Colon (tissue), 2 donors: ENCODE measurements at regions not wholly inside any gene's neighbourhood (a gene's known extent, or its start where the extent isn't known, plus 50 kb on each side); places are given as distances from the start of the nearest gene placed in this dataset.
"Not testable (repeated sequence)": the region's sequence is repeated elsewhere in the genome, so short reads cannot be mapped to it uniquely, and the experiment has no call there.

Experiments
- FAIRE-seq: peaks from 2 replicates; lab custom pipeline; 2012; peaks lifted over from hg19 to GRCh38; lab: Jason Lieb, UNC
- donor health status: control.
- donor health status: control.

GRCh38 chr2:180604077-180604476 is 376.3 kb upstream of the UBE2E3 start:
- no peak for FAIRE-seq

GRCh38 chr2:180601016-180601415 is 379.4 kb upstream of the UBE2E3 start:
- no peak for FAIRE-seq

- no peak for FAIRE-seq
Observed at GRCh38 chr2:180599804-180600203, 380.6 kb upstream of the UBE2E3 start.

- no peak for FAIRE-seq
Observed at GRCh38 chr2:180597179-180597578, 383.2 kb upstream of the UBE2E3 start.

GRCh38 chr2:180596453-180596852 is 384.0 kb upstream of the UBE2E3 start:
- no peak for FAIRE-seq

- FAIRE-seq = no peak
Observed at GRCh38 chr2:180591947-180592346, 388.5 kb upstream of the UBE2E3 start.

- not testable (repeated sequence) for FAIRE-seq
Observed at GRCh38 chr2:180591093-180591781, 389.2 kb upstream of the UBE2E3 start.

GRCh38 chr2:180583441-180584140 is 396.8 kb upstream of the UBE2E3 start:
- no peak for FAIRE-seq

- no peak for FAIRE-seq
Observed at GRCh38 chr2:180579388-180579787, 401.0 kb upstream of the UBE2E3 start.

GRCh38 chr2:180578441-180578840 is 402.0 kb upstream of the UBE2E3 start:
- FAIRE-seq = no peak

GRCh38 chr2:180577567-180577966 is 402.8 kb upstream of the UBE2E3 start:
- FAIRE-seq = no peak

GRCh38 chr2:180573951-180574350 is 406.5 kb upstream of the UBE2E3 start:
- FAIRE-seq = no peak

GRCh38 chr2:180572346-180572745 is 408.1 kb upstream of the UBE2E3 start:
- FAIRE-seq = no peak

- no peak for FAIRE-seq
Observed at GRCh38 chr2:180571559-180571958, 408.8 kb upstream of the UBE2E3 start.

- FAIRE-seq = no peak
Observed at GRCh38 chr2:180570864-180571263, 409.5 kb upstream of the UBE2E3 start.

GRCh38 chr2:180564051-180564450 is 416.4 kb upstream of the UBE2E3 start:
- FAIRE-seq = no peak

- no peak for FAIRE-seq
Observed at GRCh38 chr2:180562378-180562777, 418.0 kb upstream of the UBE2E3 start.

- no peak for FAIRE-seq
Observed at GRCh38 chr2:180559771-180560170, 420.6 kb upstream of the UBE2E3 start.

- FAIRE-seq = no peak
Observed at GRCh38 chr2:180559038-180559437, 421.4 kb upstream of the UBE2E3 start.

GRCh38 chr2:180555391-180555965 is 424.9 kb upstream of the UBE2E3 start:
- no peak for FAIRE-seq

- no peak for FAIRE-seq
Observed at GRCh38 chr2:180554330-180554729, 426.1 kb upstream of the UBE2E3 start.

GRCh38 chr2:180553094-180553715 is 427.2 kb upstream of the UBE2E3 start:
- FAIRE-seq = no peak

- no peak for FAIRE-seq
Observed at GRCh38 chr2:180542511-180542910, 437.9 kb upstream of the UBE2E3 start.
